A549 (cell line): ENCODE measurements at regions not wholly inside any gene's neighbourhood (a gene's known extent, or its start where the extent isn't known, plus 50 kb on each side); places are given as distances from the start of the nearest gene placed in this dataset.
A peak's percentile ranks its signal among the peaks of the same experiment; 100 is the strongest.

ENCODE experiments used
- ATAC-seq, 2 experiments: fragments of 200-7000 bp in 1 of 2; fragments of >200 bp in 1 of 2; cut with Nextera tagmentation in 1 of 2; cut with Tn5 transposase in 1 of 2; 3 replicates each; pipeline versions ENCODE4 v1.8.0 to v1.9.1; 2018 to 2020; ENCODE audit warnings: mild to moderate bottlenecking in 1 of 2, moderate library complexity in 1 of 2
- CTCF ChIA-PET: fragments of 300-600 bp; sonication (Branson Sonifier 250); formaldehyde crosslinking; extraction: SDS; loops from one replicate; lab custom pipeline; 2021; ENCODE audit warnings: antibody characterized with exemption, inconsistent platforms; lab: Yijun Ruan, JAX
- POLR2A ChIA-PET: fragments of 350-600 bp; formaldehyde crosslinking; extraction: SDS; loops from one replicate; lab custom pipeline; 2021; ENCODE audit warnings: antibody characterized with exemption, inconsistent platforms; lab: Yijun Ruan, JAX
- DNase-seq, 2 experiments: peaks; one replicate each; pipeline versions ENCODE4 v3.0.0 to v3.0.0-alpha.2; 2011 to 2016; ENCODE audit warnings: low read depth in 1 of 2, low spot score in 1 of 2
- FAIRE-seq: peaks from 2 replicates; lab custom pipeline; 2011; peaks lifted over from hg19 to GRCh38; lab: Jason Lieb, UNC
- H3K27ac ChIP-seq, 2 experiments: fragments of >200 bp; sonication (Bioruptor Twin); formaldehyde crosslinking; 3 replicates each; pipeline ENCODE4 v1.5.1; 2016 to 2017
- H3K4me1 ChIP-seq: fragments of >200 bp; sonication (Bioruptor Twin); formaldehyde crosslinking; 3 replicates; pipeline ENCODE4 v1.6.1; 2016
- H3K4me2 ChIP-seq: fragments of >200 bp; sonication (Bioruptor Twin); formaldehyde crosslinking; 3 replicates; pipeline ENCODE4 v1.6.1; 2016
- H3K4me3 ChIP-seq: fragments of >200 bp; sonication (Bioruptor Twin); formaldehyde crosslinking; 3 replicates; pipeline ENCODE4 v1.5.1; 2016
- H3K9me3 ChIP-seq: fragments of >200 bp; sonication (Bioruptor Twin); formaldehyde crosslinking; 3 replicates; pipeline ENCODE4 v1.6.1; 2016
- BHLHE40 ChIP-seq: IDR thresholded peaks from 2 replicates; pipeline ENCODE4 v1.6.1; 2012; ENCODE audit warnings: low read depth, low read length, inconsistent platforms
- CEBPB ChIP-seq, 2 experiments: fragments of >200 bp in 1 of 2; sonication (Bioruptor Twin) in 1 of 2; formaldehyde crosslinking in 1 of 2; IDR thresholded peaks; 2 replicates each; pipeline ENCODE4 v1.6.1; 2012 to 2016
- CTCF ChIP-seq: fragments of >200 bp; sonication (Bioruptor Twin); formaldehyde crosslinking; IDR thresholded peaks from 3 replicates; pipeline ENCODE4 v1.5.1; 2016
- EHF ChIP-seq: fragments of 250-450 bp; sonication (Bioruptor Pico); IDR thresholded peaks from 2 replicates; pipeline ENCODE4 v1.5.0; 2020; ENCODE audit warnings: mild to moderate bottlenecking
- EP300 ChIP-seq, 2 experiments: fragments of >200 bp; sonication (Bioruptor Twin); formaldehyde crosslinking; IDR thresholded peaks; 2 replicates in 1 of 2; 3 replicates in 1 of 2; pipeline ENCODE4 v1.6.1; 2016 to 2017
- FOSB ChIP-seq: fragments of 250-450 bp; sonication (Bioruptor Pico); IDR thresholded peaks from 2 replicates; pipeline ENCODE4 v1.5.0; 2020; ENCODE audit warnings: mild to moderate bottlenecking, moderate library complexity
- GATA3 ChIP-seq: IDR thresholded peaks from 2 replicates; pipeline ENCODE4 v1.6.1; 2012; ENCODE audit warnings: borderline replicate concordance
- HOXA7 ChIP-seq: fragments of 250-450 bp; sonication (Bioruptor Pico); IDR thresholded peaks from 2 replicates; pipeline ENCODE4 v1.5.0; 2020; ENCODE audit warnings: mild to moderate bottlenecking, moderate library complexity
- MAFK ChIP-seq: fragments of 450-650 bp; IDR thresholded peaks from 2 replicates; pipeline ENCODE4 v1.6.1; 2014; ENCODE audit not compliant: partially characterized antibody
- MAZ ChIP-seq: fragments of 150-350 bp; IDR thresholded peaks from 2 replicates; pipeline ENCODE4 v1.6.1; 2014; ENCODE audit warnings: antibody characterized with exemption, low read depth, low read length, borderline replicate concordance
- MYC ChIP-seq: IDR thresholded peaks from 2 replicates; pipeline ENCODE4 v1.6.1; 2012; ENCODE audit warnings: mild to moderate bottlenecking, inconsistent platforms, low read length, improper control_type of control experiment, borderline replicate concordance
- NFE2L2 ChIP-seq: fragments of 150-350 bp; conservative IDR thresholded peaks from 2 replicates; pipeline ENCODE4 v1.6.1; 2014; ENCODE audit warnings: low read length
- NR3C1 ChIP-seq: fragments of >200 bp; sonication (Bioruptor Twin); formaldehyde crosslinking; IDR thresholded peaks from 3 replicates; pipeline ENCODE4 v1.6.1; 2017
- RCOR1 ChIP-seq: fragments of 150-350 bp; IDR thresholded peaks from 2 replicates; pipeline ENCODE4 v1.6.1; 2014; ENCODE audit warnings: antibody characterized with exemption, low read length, low read depth
- RFX5 ChIP-seq: fragments of 450-650 bp; IDR thresholded peaks from 2 replicates; pipeline ENCODE4 v1.7.1; 2014; ENCODE audit warnings: antibody characterized with exemption, mild to moderate bottlenecking, moderate library complexity
- SMC3 ChIP-seq: fragments of >200 bp; sonication (Bioruptor Twin); formaldehyde crosslinking; IDR thresholded peaks from 3 replicates; pipeline ENCODE4 v1.6.1; 2018; ENCODE audit warnings: inconsistent platforms
- ZC3H11A ChIP-seq: fragments of 450-650 bp; IDR thresholded peaks from 2 replicates; pipeline ENCODE4 v1.6.1; 2014; ENCODE audit warnings: antibody characterized with exemption, mild to moderate bottlenecking
- ZFP36 ChIP-seq: fragments of 450-650 bp; IDR thresholded peaks from 2 replicates; pipeline ENCODE4 v1.6.1; 2014; ENCODE audit warnings: borderline replicate concordance; ENCODE audit not compliant: partially characterized antibody
- ZNF302 ChIP-seq: fragments of 250-450 bp; sonication (Bioruptor Pico); IDR thresholded peaks from 2 replicates; pipeline ENCODE4 v1.9.0; 2021; ENCODE audit warnings: inconsistent platforms, mild to moderate bottlenecking, moderate library complexity
- WGBS: methylation state at CpG from one replicate; pipeline ENCODE4 v1.1.6; 2017; ENCODE audit errors: missing lambda C conversion rate; 5-methylcytosine and 5-hydroxymethylcytosine counted together
- TF ChIP-seq, protein P1 (sequence below): fragments of >200 bp; sonication (Bioruptor Twin); formaldehyde crosslinking; IDR thresholded peaks from 3 replicates; pipeline ENCODE4 v1.6.1; 2016
- TF ChIP-seq, protein P2 (sequence below): fragments of >200 bp; sonication (Bioruptor Twin); formaldehyde crosslinking; IDR thresholded peaks from 2 replicates; pipeline ENCODE4 v1.6.1; 2016
- TF ChIP-seq, protein P3 (sequence below): fragments of 200-600 bp; sonication (generic); IDR thresholded peaks from 2 replicates; pipeline ENCODE4 v1.6.1; 2016; ENCODE audit warnings: antibody characterized with exemption, mild to moderate bottlenecking, moderate library complexity

DNA sequence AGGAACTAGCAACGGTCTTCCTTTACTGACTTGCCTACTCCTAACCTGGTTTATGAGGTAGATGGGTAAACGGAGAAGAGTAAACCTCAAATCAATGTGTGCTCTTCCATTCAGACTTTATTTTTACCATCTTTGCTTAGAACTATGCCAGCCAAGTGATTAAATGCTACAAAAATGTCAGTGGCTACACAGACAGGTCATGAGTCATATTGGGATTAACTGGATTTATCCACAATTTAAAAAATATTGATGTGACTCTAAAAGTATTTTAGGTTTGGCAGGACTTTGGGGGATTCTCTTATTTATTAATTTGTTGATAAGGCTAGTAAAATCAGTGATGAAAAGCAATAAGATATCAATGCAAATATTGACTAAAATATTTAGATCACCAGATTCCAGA, 275.0 kb downstream of the PLK2 start (continued):
- TF ChIP-seq, protein P1, sequence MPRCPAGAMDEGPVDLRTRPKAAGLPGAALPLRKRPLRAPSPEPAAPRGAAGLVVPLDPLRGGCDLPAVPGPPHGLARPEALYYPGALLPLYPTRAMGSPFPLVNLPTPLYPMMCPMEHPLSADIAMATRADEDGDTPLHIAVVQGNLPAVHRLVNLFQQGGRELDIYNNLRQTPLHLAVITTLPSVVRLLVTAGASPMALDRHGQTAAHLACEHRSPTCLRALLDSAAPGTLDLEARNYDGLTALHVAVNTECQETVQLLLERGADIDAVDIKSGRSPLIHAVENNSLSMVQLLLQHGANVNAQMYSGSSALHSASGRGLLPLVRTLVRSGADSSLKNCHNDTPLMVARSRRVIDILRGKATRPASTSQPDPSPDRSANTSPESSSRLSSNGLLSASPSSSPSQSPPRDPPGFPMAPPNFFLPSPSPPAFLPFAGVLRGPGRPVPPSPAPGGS = no peak
- TF ChIP-seq MAFK (no peak), MYC (no peak), BHLHE40 (no peak), CTCF (no peak), ZNF302 (CRISPR knock-in tag) (no peak), RFX5 (no peak), FOSB (CRISPR knock-in tag) (no peak), RCOR1 (no peak), HOXA7 (CRISPR knock-in tag) (no peak), NR3C1 (no peak), CEBPB (IDR thresholded peaks at IDR 0.05) (no peak)

GRCh38 chr5:58183786-58184085, 276.1 kb downstream of the PLK2 start:
- CTCF ChIA-PET = interaction anchor here (1.2 to 4.0 kb wide), 4 partner anchors 16 to 684 kb away, joined by 3 to 17 read pairs (median 6); no protein-coding TSS in a partner anchor
- peaks cover 72% of the 10 kb centered on the region for H3K4me1 ChIP-seq

More at GRCh38 chr5:58183786-58184085, 276.1 kb downstream of the PLK2 start:
- no peaks in the 10 kb centered on the region for H3K9me3 ChIP-seq
- no peak for TF ChIP-seq EHF (CRISPR knock-in tag)
- TF ChIP-seq SMC3 = no peak
- TF ChIP-seq BHLHE40 = no peak
- no peak for TF ChIP-seq NFE2L2
- TF ChIP-seq ZNF302 (CRISPR knock-in tag) = no peak
- TF ChIP-seq ZC3H11A = no peak
- no peak for TF ChIP-seq MAZ
- TF ChIP-seq MYC = no peak
- TF ChIP-seq ZFP36 = no peak
- TF ChIP-seq, protein P1 = no peak
- TF ChIP-seq CTCF = no peak
- TF ChIP-seq, protein P2, sequence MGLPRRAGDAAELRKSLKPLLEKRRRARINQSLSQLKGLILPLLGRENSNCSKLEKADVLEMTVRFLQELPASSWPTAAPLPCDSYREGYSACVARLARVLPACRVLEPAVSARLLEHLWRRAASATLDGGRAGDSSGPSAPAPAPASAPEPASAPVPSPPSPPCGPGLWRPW = no peak
- no peak for TF ChIP-seq EP300 (IDR thresholded peaks at IDR 0.05)
- TF ChIP-seq, protein P3, sequence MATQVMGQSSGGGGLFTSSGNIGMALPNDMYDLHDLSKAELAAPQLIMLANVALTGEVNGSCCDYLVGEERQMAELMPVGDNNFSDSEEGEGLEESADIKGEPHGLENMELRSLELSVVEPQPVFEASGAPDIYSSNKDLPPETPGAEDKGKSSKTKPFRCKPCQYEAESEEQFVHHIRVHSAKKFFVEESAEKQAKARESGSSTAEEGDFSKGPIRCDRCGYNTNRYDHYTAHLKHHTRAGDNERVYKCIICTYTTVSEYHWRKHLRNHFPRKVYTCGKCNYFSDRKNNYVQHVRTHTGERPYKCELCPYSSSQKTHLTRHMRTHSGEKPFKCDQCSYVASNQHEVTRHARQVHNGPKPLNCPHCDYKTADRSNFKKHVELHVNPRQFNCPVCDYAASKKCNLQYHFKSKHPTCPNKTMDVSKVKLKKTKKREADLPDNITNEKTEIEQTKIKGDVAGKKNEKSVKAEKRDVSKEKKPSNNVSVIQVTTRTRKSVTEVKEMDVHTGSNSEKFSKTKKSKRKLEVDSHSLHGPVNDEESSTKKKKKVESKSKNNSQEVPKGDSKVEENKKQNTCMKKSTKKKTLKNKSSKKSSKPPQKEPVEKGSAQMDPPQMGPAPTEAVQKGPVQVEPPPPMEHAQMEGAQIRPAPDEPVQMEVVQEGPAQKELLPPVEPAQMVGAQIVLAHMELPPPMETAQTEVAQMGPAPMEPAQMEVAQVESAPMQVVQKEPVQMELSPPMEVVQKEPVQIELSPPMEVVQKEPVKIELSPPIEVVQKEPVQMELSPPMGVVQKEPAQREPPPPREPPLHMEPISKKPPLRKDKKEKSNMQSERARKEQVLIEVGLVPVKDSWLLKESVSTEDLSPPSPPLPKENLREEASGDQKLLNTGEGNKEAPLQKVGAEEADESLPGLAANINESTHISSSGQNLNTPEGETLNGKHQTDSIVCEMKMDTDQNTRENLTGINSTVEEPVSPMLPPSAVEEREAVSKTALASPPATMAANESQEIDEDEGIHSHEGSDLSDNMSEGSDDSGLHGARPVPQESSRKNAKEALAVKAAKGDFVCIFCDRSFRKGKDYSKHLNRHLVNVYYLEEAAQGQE = no peak
- TF ChIP-seq MAFK = no peak
- no peak for TF ChIP-seq GATA3
- FAIRE-seq (peak; percentile 13), DNase-seq (no peak), ATAC-seq (no peak)
- WGBS = 99% methylated on average over 2 of the region's 2 CpGs
- H3K4me3 ChIP-seq = no peak overlapping the region
- no peak overlapping the region for H3K4me2 ChIP-seq
- POLR2A ChIA-PET = interaction anchor here (0.9 kb wide), 1 partner anchor 276 kb away, joined by 3 read pairs; the partner anchor contains the start of gene PLK2
- peak overlapping the region; percentile 85 to 91 for H3K27ac ChIP-seq
